HG02763 (cell line): ENCODE measurements at regions not wholly inside any gene's neighbourhood (a gene's known extent, or its start where the extent isn't known, plus 50 kb on each side); places are given as distances from the start of the nearest gene placed in this dataset.

Experiments
- ATAC-seq: cut with Tn5 transposase; IDR thresholded peaks from one replicate; pipeline ENCODE4 v1.9.1; 2021; ENCODE audit warnings: mild to moderate bottlenecking, moderate library complexity; ENCODE audit not compliant: unreplicated experiment

DNA sequence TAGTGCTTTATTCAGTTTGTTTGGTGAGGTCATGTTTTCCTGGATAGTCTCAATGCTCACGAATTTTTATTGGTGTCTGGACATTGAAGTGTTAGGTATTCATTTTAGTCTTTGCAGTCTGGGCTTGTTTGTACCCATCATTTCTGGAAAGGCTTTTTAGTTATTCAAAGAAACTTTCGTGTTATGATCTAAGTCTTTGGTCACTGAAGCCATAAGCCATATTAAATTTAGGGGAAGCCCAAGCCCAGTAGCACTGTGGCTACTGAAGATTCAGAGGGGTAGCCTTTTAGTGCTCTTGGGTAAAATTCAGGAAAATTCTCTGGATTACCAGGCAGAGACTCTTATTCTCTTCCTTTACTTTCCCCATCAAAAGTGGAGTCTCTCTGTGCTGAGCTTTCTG is 56.2 kb upstream of the PEX5L start:
- ATAC-seq: no peak

DNA sequence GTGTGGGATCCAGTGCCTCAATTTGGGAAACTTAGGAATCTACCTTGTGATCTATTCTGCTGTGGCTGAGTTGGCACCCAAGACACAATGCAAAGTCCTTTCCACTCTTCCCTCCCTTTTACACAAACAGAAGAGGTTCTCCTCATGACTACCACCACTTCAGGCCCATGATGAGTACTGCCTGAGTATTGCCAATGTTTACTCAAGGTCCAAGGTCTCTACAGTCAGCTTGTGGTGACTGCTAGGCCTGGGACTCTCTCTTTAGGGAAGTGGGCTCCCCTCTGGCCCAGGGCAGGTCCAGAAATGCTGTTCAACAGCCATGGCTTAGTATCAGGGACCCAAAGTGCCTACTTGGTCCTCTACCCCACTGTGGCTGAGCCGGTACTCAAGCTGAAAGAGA is 56.8 kb upstream of the PEX5L start:
- ATAC-seq: no peak

- ATAC-seq: no peak
Observed at GRCh38 chr3:180097626-180098025, 60.9 kb upstream of the PEX5L start.

GRCh38 chr3:180102134-180102533 is 65.4 kb upstream of the PEX5L start:
- ATAC-seq: no peak

GRCh38 chr3:180102604-180103003 is 65.9 kb upstream of the PEX5L start:
- ATAC-seq: no peak

- ATAC-seq: no peak
Observed at GRCh38 chr3:180116203-180116602, 79.5 kb upstream of the PEX5L start.

- ATAC-seq: no peak
Observed at GRCh38 chr3:180116658-180117057, 79.9 kb upstream of the PEX5L start.

- ATAC-seq: no peak
Observed at GRCh38 chr3:180117381-180118163, 80.8 kb upstream of the PEX5L start.

- ATAC-seq: no peak
Observed at GRCh38 chr3:180119567-180119966, 82.8 kb upstream of the PEX5L start.

GRCh38 chr3:180123928-180124327 is 87.2 kb upstream of the PEX5L start:
- no peak for ATAC-seq

DNA sequence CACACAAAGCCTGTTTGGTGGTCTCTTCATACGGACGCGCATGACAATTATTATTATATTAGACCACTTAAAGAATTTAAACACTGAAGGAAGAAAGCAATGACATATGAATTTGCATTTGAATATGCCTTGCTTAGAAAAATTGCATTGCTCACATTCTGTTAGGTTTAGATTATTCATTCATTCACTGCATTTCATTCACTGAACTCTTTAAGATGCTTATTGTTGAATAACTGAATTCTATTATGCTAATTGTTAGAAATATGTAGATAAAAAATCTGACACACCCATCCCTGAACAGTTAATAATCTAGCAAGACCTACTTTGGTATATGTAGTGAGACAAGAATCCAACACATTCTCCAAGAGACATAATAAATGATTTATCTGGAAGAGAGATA is 94.4 kb upstream of the PEX5L start:
- no peak for ATAC-seq

GRCh38 chr3:180135101-180135500 is 98.4 kb upstream of the PEX5L start:
- no peak for ATAC-seq

DNA sequence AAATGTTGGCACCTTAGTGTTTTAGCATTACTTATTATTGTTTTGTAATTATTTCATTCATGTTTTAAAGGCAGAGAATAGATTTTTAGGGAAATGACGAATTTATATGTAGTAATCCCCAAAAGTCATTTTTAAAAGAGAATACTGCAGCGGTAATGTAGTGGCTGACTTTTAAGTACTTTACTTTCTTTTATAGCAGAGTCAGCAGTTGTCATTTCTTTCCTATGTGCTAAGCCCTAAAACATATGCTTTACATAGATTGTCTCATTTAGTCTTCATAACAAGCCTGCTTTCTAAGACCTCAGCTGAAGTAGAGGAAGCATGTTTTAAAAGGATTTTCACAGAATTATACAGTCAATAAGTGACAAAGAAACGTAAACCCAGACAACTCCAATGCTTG is 102.1 kb upstream of the PEX5L start:
- ATAC-seq: no peak

DNA sequence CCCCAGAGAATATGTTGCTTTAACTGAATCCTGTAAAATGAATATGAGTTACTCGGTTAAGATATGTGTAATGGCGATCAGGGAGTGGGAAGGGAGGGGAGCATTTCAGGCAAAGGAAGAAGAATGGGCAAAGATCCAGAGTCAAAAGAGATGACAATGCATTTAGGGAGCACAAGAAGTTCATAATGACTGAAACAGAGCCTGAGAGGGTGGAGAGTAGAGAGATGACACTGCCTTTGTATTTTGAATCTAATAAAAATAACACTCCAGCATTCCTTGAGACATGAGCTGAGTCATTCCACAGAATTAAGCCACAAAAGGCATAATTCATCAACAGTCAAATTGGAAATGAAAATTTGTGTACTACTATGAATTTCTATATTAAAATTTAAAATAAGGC is 105.3 kb upstream of the PEX5L start:
- ATAC-seq: no peak

DNA sequence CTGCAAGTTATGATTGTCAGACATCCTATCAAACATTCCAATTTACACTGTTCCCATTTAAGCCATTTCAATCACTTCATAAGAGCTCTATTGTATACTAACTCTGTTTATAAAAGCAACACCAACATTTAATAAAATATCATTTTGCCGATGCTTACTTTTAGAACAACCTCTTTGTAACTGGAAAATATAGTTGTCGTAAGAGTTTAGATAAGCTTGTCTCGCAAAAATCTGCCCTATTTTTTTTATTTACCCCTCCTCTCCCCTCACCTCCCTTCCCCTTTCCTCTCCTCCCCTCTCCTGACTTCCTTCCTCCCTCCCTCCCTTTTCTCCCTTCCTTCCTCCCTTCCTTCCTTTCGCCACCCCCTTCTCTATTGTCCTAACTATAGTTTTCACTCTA is 105.7 kb upstream of the PEX5L start:
- no peak for ATAC-seq

GRCh38 chr3:180161770-180162169 is 125.0 kb upstream of the PEX5L start:
- ATAC-seq: no peak

DNA sequence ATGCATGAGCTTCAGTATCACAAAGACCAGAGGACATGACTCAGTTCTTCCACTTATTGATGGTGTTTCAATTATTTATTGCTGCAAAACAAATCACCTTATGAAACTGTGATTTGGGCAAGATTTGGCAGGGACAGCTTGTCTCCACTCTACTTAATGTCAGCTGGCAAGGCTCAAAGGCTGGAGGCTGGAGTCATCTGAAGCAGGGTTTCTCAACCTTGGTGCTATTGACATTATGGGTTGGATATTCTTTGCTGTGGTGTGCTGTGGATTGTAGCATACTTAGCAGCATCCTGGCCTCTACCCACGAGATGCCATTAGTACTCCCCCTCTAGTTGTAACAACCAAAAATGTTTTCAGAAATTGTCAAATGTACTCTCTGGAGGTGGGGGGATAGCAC is 138.8 kb upstream of the PEX5L start:
- no peak for ATAC-seq

GRCh38 chr3:180176059-180176458 is 139.3 kb upstream of the PEX5L start:
- no peak for ATAC-seq

GRCh38 chr3:180177255-180177654 is 140.5 kb upstream of the PEX5L start:
- no peak for ATAC-seq

- ATAC-seq: no peak
Observed at GRCh38 chr3:180179562-180179961, 142.8 kb upstream of the PEX5L start.

GRCh38 chr3:180180795-180181194 is 144.1 kb upstream of the PEX5L start:
- ATAC-seq: no peak

DNA sequence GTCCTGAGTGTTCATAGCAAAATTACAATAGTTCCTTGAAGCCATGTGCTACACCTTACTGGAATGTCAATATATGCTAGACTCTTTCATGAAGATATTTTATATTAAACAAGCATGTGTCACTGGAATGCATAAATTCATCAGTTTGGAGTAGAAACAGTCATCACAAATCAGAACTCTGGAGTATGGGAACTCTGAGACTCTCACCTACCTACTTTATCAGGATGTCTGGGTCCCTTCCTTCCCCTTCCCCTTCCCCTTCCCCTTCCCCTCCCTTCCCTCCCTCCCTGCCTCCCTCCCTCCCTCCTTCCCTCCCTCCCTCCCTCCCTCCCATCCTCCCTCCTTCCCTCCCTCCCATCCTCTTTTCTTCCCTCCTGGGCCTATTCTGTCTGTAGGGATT is 144.7 kb upstream of the PEX5L start:
- ATAC-seq: no peak

DNA sequence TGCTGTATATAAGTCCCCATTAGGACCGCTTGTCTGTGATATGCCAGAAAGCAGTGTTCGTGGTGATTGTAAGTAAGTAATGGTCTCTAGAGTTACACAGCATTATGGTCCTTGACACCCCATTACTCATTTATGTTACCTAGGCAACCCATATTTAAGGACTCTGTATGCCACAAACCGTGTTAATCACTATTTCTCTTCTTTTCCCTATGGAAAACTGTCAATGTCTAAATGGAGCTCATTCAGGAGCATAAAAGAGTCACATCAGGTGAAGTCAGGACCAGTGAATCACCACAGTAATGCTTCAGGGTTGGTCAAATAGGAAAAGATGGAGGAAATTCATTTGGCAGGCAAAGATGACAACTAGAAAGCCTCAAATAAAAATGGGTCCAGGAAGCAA is 146.6 kb upstream of the PEX5L start:
- ATAC-seq: no peak
